Esophagus muscularis mucosa (tissue), 3 donors: ENCODE measurements at regions not wholly inside any gene's neighbourhood (a gene's known extent, or its start where the extent isn't known, plus 50 kb on each side); places are given as distances from the start of the nearest gene placed in this dataset.

Source experiments
- CTCF ChIP-seq, 3 experiments: fragments of 200-600 bp in 2 of 3; fragments of 450-650 bp in 1 of 3; sonication (generic) in 2 of 3; IDR thresholded peaks; one replicate each; pipeline ENCODE4 v1.5.1; 2017 to 2019; ENCODE audit warnings: antibody characterized with exemption in 3 of 3, mild to moderate bottlenecking in 2 of 3, moderate library complexity in 1 of 3
- POLR2A ChIP-seq: fragments of 450-650 bp; IDR thresholded peaks from one replicate; pipeline ENCODE4 v1.6.1; 2017; ENCODE audit warnings: antibody characterized with exemption, moderate library complexity, mild to moderate bottlenecking, low read depth
- POLR2AphosphoS5 ChIP-seq, 2 donors: sonication (generic); formaldehyde crosslinking; IDR thresholded peaks; one replicate each; pipeline ENCODE4 v1.6.1; 2017; ENCODE audit warnings: antibody characterized with exemption in 2 of 2

GRCh38 chr21:38949070-38949380, 143.3 kb downstream of the ETS2 start:
- TF ChIP-seq CTCF (IDR thresholded peaks at IDR 0.05) (no peak), POLR2A (no peak), POLR2AphosphoS5 (IDR thresholded peaks at IDR 0.05) (no peak)
